Upper lobe of left lung (tissue), 6 donors: ENCODE measurements at regions not wholly inside any gene's neighbourhood (a gene's known extent, or its start where the extent isn't known, plus 50 kb on each side); places are given as distances from the start of the nearest gene placed in this dataset.

Source experiments
- ATAC-seq, 2 donors: fragments of 200-7000 bp; cut with Tn5 transposase; one replicate each; pipeline ENCODE4 v1.9.1; 2022; ENCODE audit warnings: mild to moderate bottlenecking in 2 of 2, moderate library complexity in 2 of 2; ENCODE audit not compliant: low FRiP score in 2 of 2
- DNase-seq, 2 donors: peaks; one replicate each; pipeline ENCODE4 v3.0.0-alpha.2; 2019 to 2020
- H3K27ac ChIP-seq, 4 donors: fragments of 200-600 bp; sonication (generic); one replicate each; pipeline ENCODE4 v1.5.1; 2016 to 2019
- H3K27me3 ChIP-seq, 4 donors: fragments of 200-600 bp; sonication (generic); one replicate each; pipeline ENCODE4 v1.5.1; 2017 to 2019
- H3K36me3 ChIP-seq, 4 donors: fragments of 200-600 bp; sonication (generic); one replicate each; pipeline ENCODE4 v1.5.1; 2016 to 2019
- H3K4me1 ChIP-seq, 4 donors: fragments of 200-600 bp; sonication (generic); one replicate each; pipeline ENCODE4 v1.5.1; 2018 to 2019
- H3K4me3 ChIP-seq, 4 donors: fragments of 200-600 bp; sonication (generic); one replicate each; pipeline ENCODE4 v1.5.1; 2017 to 2019; ENCODE audit warnings: mild to moderate bottlenecking in 2 of 4, moderate library complexity in 1 of 4
- H3K9me3 ChIP-seq, 4 donors: fragments of 200-600 bp; sonication (generic); one replicate each; pipeline ENCODE4 v1.5.1; 2018 to 2019
- EP300 ChIP-seq, 4 donors: sonication (generic); formaldehyde crosslinking; IDR thresholded peaks; one replicate each; pipeline ENCODE4 v1.5.1; 2017; ENCODE audit warnings: antibody characterized with exemption in 4 of 4, control low read depth in 2 of 4
- POLR2A ChIP-seq, 4 donors: fragments of 450-650 bp; IDR thresholded peaks; one replicate each; pipeline ENCODE4 v1.5.1; 2016 to 2017; ENCODE audit warnings: antibody characterized with exemption in 4 of 4, mild to moderate bottlenecking in 2 of 4
- POLR2AphosphoS5 ChIP-seq, 2 donors: sonication (generic); formaldehyde crosslinking; IDR thresholded peaks; one replicate each; pipeline ENCODE4 v1.5.1; 2017; ENCODE audit warnings: antibody characterized with exemption in 2 of 2
- WGBS, 2 donors: methylation state at CpG; one replicate each; pipeline ENCODE4 v1.1.5; 2017 to 2018; 5-methylcytosine and 5-hydroxymethylcytosine counted together
- TF ChIP-seq, protein P1 (sequence below), 6 experiments: fragments of 450-650 bp in 4 of 6; fragments of 200-600 bp in 2 of 6; sonication (generic) in 2 of 6; IDR thresholded peaks; one replicate each; pipeline ENCODE4 v1.5.1; 2016 to 2019; ENCODE audit warnings: antibody characterized with exemption in 6 of 6
- donor health status: DM: no; HTN: no; CAD: no; lungs with moderate emphysema.
- donor health status: DM: no; HTN: yes; CAD: no; lungs with severe emphysema.

DNA sequence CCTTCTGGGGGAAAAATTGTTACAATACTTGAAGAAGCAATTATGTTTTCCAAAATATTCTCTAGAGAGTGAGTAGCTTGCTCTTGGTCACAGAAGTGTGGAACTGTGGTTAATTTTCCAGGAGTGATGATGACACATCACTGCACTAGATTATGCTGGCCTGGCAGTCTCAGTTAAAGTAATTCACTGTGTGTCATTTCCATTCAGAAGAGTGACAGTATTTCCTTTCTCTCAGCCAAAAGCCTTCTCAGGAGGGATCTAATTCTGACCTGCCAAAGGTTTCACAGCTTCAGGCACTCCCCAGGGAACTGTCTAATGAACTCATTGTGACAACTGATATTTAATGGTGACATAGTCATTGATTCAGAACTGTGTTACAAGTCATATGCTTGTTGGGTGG is 517.5 kb downstream of the TBC1D32 start:
- no peaks in the 10 kb centered on the region for H3K9me3 ChIP-seq
- no peak for DNase-seq
- H3K27me3 ChIP-seq: no peaks in the 10 kb centered on the region
- no peaks in the 10 kb centered on the region for H3K36me3 ChIP-seq
- H3K4me1 ChIP-seq: no peaks in the 10 kb centered on the region
- TF ChIP-seq POLR2A (IDR thresholded peaks at IDR 0.05) (no peak), EP300 (IDR thresholded peaks at IDR 0.05) (no peak), POLR2AphosphoS5 (IDR thresholded peaks at IDR 0.05) (no peak)
- TF ChIP-seq, protein P1, sequence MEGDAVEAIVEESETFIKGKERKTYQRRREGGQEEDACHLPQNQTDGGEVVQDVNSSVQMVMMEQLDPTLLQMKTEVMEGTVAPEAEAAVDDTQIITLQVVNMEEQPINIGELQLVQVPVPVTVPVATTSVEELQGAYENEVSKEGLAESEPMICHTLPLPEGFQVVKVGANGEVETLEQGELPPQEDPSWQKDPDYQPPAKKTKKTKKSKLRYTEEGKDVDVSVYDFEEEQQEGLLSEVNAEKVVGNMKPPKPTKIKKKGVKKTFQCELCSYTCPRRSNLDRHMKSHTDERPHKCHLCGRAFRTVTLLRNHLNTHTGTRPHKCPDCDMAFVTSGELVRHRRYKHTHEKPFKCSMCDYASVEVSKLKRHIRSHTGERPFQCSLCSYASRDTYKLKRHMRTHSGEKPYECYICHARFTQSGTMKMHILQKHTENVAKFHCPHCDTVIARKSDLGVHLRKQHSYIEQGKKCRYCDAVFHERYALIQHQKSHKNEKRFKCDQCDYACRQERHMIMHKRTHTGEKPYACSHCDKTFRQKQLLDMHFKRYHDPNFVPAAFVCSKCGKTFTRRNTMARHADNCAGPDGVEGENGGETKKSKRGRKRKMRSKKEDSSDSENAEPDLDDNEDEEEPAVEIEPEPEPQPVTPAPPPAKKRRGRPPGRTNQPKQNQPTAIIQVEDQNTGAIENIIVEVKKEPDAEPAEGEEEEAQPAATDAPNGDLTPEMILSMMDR (IDR thresholded peaks at IDR 0.05): no peak
- H3K4me3 ChIP-seq: no peak overlapping the region
- no peak overlapping the region for H3K27ac ChIP-seq
- ATAC-seq: no peak

DNA sequence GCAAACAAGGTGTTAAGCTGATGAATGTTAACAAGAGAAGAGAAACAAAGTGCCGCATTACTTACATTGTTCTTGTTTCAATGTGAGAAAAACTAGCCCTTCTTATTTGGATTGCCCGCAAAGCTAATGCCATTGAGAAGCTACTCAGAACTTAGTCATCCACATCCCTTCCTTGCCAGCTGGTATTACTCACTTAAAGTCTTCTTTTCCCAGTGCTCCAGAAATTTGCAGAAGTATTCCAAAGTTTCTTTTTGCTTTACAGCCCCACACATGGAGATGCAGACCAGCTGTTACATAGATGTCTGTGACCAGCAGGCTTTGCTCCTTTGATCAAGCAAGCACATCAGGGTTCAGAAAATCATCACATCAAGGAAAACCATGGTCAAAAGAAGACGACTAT is 529.0 kb downstream of the TBC1D32 start:
- Histone ChIP-seq H3K27me3 (no peaks in the 10 kb centered on the region), H3K36me3 (no peaks in the 10 kb centered on the region), H3K9me3 (peaks cover 0 to 4% (median 0%) of the 10 kb centered on the region in 4 donors), H3K4me3 (no peak overlapping the region), H3K4me1 (no peaks in the 10 kb centered on the region), H3K27ac (no peak overlapping the region)
- no peak for DNase-seq
- WGBS, 2 donors: 61 to 64% methylated on average over 3 of the region's 3 CpGs
- TF ChIP-seq POLR2AphosphoS5 (IDR thresholded peaks at IDR 0.05) (no peak), EP300 (IDR thresholded peaks at IDR 0.05) (no peak), POLR2A (IDR thresholded peaks at IDR 0.05) (no peak)
- TF ChIP-seq, protein P1 (IDR thresholded peaks at IDR 0.05): no peak
- no peak for ATAC-seq

DNA sequence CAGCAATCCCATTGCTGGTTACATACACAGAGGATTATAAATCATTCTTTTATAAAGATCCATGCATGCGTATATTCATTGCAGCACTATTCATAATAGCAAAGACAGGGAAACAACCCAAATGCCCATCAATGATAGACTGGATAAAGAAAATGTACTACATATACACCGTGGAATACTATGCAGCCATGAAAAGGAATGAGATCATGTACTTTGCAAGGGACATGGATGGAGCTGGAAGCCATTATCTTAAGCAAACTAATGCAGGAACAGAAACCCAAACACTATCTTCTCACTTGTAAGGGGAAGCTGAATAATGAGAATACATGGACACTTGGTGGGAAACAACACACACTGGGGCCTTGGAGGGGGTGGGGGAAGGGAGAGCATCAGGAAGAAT is 529.7 kb downstream of the TBC1D32 start:
- 80 to 93% methylated on average over 2 of the region's 2 CpGs for WGBS, 2 donors
- no peak overlapping the region for H3K27ac ChIP-seq
- no peak overlapping the region for H3K4me3 ChIP-seq
- no peak for TF ChIP-seq POLR2A (IDR thresholded peaks at IDR 0.05)
- TF ChIP-seq, protein P1 (IDR thresholded peaks at IDR 0.05): no peak
- no peak for TF ChIP-seq POLR2AphosphoS5 (IDR thresholded peaks at IDR 0.05)
- TF ChIP-seq EP300 (IDR thresholded peaks at IDR 0.05): no peak
- no peak for ATAC-seq
- no peaks in the 10 kb centered on the region for H3K27me3 ChIP-seq
- no peak for DNase-seq
- H3K36me3 ChIP-seq: no peaks in the 10 kb centered on the region
- no peaks in the 10 kb centered on the region for H3K4me1 ChIP-seq
- H3K9me3 ChIP-seq: peaks cover 0 to 4% (median 0%) of the 10 kb centered on the region in 4 donors

DNA sequence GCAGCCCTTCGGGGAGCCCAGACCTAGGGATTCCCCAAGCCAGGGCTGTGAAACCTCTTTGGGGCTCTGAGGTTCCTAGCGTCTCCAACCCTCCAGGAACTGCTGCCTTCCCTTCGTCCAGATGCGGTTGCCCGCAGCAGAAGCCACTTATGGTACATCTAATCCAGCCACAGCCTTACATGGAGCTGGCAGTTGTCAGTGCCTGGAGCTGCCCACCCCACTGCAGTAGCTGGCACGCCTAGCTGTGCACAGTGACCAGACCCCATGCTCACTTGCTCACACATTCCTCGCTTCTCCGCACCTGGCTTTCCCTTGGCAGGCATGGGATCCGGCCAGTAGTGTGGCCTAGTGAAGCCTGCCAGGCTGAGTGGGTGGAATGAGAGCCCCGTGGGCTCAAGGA is 547.6 kb downstream of the TBC1D32 start:
- ATAC-seq (peak; percentile 12 to 22), DNase-seq (peak in 1 of 2 donors; percentile 8)
- H3K27me3 ChIP-seq: no peaks in the 10 kb centered on the region
- peaks cover 0 to 2% (median 0%) of the 10 kb centered on the region in 4 donors for H3K9me3 ChIP-seq
- WGBS, 2 donors: 89 to 93% methylated on average over 9 to 10 of the region's 10 CpGs
- no peak overlapping the region for H3K4me3 ChIP-seq
- no peak for TF ChIP-seq EP300 (IDR thresholded peaks at IDR 0.05)
- TF ChIP-seq POLR2A (IDR thresholded peaks at IDR 0.05): no peak
- no peak for TF ChIP-seq POLR2AphosphoS5 (IDR thresholded peaks at IDR 0.05)
- TF ChIP-seq, protein P1 (IDR thresholded peaks at IDR 0.05): no peak
- no peaks in the 10 kb centered on the region for H3K36me3 ChIP-seq
- H3K27ac ChIP-seq: no peak overlapping the region
- no peaks in the 10 kb centered on the region for H3K4me1 ChIP-seq

DNA sequence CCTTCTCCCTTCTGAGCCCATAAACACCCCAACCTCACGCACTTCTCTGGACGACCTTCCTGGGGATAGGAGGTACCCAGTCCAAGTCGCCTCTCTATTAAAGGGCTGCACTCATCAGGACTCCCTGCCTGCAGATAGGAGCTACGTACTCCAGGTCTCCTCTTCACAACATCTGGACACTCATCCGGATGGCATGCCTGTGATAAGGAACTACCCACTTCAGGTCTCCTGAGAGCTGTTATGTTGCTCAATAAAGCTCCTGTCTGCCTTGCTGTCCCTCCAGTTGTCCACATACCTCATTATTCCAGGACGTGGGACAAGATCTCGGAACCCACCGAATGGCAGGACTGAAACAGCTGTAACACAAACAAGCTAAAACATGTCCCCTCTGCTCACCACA is 548.0 kb downstream of the TBC1D32 start:
- Histone ChIP-seq H3K4me1 (no peaks in the 10 kb centered on the region), H3K9me3 (peaks cover 0 to 2% (median 0%) of the 10 kb centered on the region in 4 donors), H3K4me3 (no peak overlapping the region), H3K36me3 (no peaks in the 10 kb centered on the region), H3K27me3 (no peaks in the 10 kb centered on the region), H3K27ac (no peak overlapping the region)
- 89 to 97% methylated on average over 8 of the region's 8 CpGs for WGBS, 2 donors
- DNase-seq: no peak
- peak; percentile 8 to 15 for ATAC-seq
- no peak for TF ChIP-seq POLR2A (IDR thresholded peaks at IDR 0.05)
- TF ChIP-seq EP300 (IDR thresholded peaks at IDR 0.05): no peak
- TF ChIP-seq POLR2AphosphoS5 (IDR thresholded peaks at IDR 0.05): no peak
- TF ChIP-seq, protein P1 (IDR thresholded peaks at IDR 0.05): no peak
